T-helper 1 cell treated with Interleukin-12 subunit alpha and Interleukin-12 subunit beta and Interleukin-4 antibody, amounts not matched to agents 30 μg/mL and 1 μg/mL, for 36 hours (primary cell): ENCODE measurements at regions not wholly inside any gene's neighbourhood (a gene's known extent, or its start where the extent isn't known, plus 50 kb on each side); places are given as distances from the start of the nearest gene placed in this dataset.
"Not testable (repeated sequence)": the region's sequence is repeated elsewhere in the genome, so short reads cannot be mapped to it uniquely, and the experiment has no call there.

ENCODE experiments used
- H3K27ac Mint-ChIP-seq: one replicate; pipeline ENCODE4 v1.8.0; 2021; ENCODE audit warnings: mild to moderate bottlenecking, mixed read lengths
- H3K27me3 Mint-ChIP-seq: one replicate; pipeline ENCODE4 v1.8.0; 2021; ENCODE audit warnings: low read depth, mixed read lengths
- H3K36me3 Mint-ChIP-seq: one replicate; pipeline ENCODE4 v1.8.0; 2021; ENCODE audit warnings: low read depth, mixed read lengths
- H3K4me1 Mint-ChIP-seq: one replicate; pipeline ENCODE4 v1.8.0; 2021; ENCODE audit warnings: low read depth, mixed read lengths
- H3K4me3 Mint-ChIP-seq: one replicate; pipeline ENCODE4 v1.8.0; 2021; ENCODE audit warnings: mild to moderate bottlenecking, moderate library complexity, mixed read lengths
- H3K9me3 Mint-ChIP-seq: one replicate; pipeline ENCODE4 v1.8.0; 2021; ENCODE audit warnings: mixed read lengths

GRCh38 chr7:69443136-69443535 lies 155.1 kb upstream of the AUTS2 start:
- Mint-ChIP-seq H3K27ac (no peak overlapping the region), H3K4me1 (no peaks in the 10 kb centered on the region), H3K4me3 (no peak overlapping the region), H3K9me3 (peaks cover 38% of the 10 kb centered on the region), H3K27me3 (no peaks in the 10 kb centered on the region), H3K36me3 (no peaks in the 10 kb centered on the region)

GRCh38 chr7:69445541-69445940 lies 152.7 kb upstream of the AUTS2 start:
- H3K27me3 Mint-ChIP-seq = no peaks in the 10 kb centered on the region
- no peak overlapping the region for H3K4me3 Mint-ChIP-seq
- H3K27ac Mint-ChIP-seq = no peak overlapping the region
- no peaks in the 10 kb centered on the region for H3K36me3 Mint-ChIP-seq
- peaks cover 22% of the 10 kb centered on the region for H3K9me3 Mint-ChIP-seq
- no peaks in the 10 kb centered on the region for H3K4me1 Mint-ChIP-seq

GRCh38 chr7:69446213-69446612 lies 152.1 kb upstream of the AUTS2 start:
- not testable (repeated sequence) for H3K4me1 Mint-ChIP-seq, H3K36me3 Mint-ChIP-seq, H3K4me3 Mint-ChIP-seq, H3K27ac Mint-ChIP-seq, H3K27me3 Mint-ChIP-seq
- peaks cover 22% of the 10 kb centered on the region for H3K9me3 Mint-ChIP-seq

GRCh38 chr7:69448071-69448470 lies 150.2 kb upstream of the AUTS2 start:
- Mint-ChIP-seq H3K4me1 (no peaks in the 10 kb centered on the region), H3K27ac (no peak overlapping the region), H3K4me3 (no peak overlapping the region), H3K36me3 (no peaks in the 10 kb centered on the region), H3K27me3 (no peaks in the 10 kb centered on the region), H3K9me3 (peaks cover 10% of the 10 kb centered on the region)

GRCh38 chr7:69450456-69450855 lies 147.8 kb upstream of the AUTS2 start:
- peaks cover 4% of the 10 kb centered on the region for H3K9me3 Mint-ChIP-seq
- no peaks in the 10 kb centered on the region for H3K4me1 Mint-ChIP-seq
- no peak overlapping the region for H3K4me3 Mint-ChIP-seq
- no peak overlapping the region for H3K27ac Mint-ChIP-seq
- H3K27me3 Mint-ChIP-seq = no peaks in the 10 kb centered on the region
- no peaks in the 10 kb centered on the region for H3K36me3 Mint-ChIP-seq

- no peak overlapping the region for H3K27ac Mint-ChIP-seq
- peaks cover 6% of the 10 kb centered on the region for H3K9me3 Mint-ChIP-seq
- H3K4me3 Mint-ChIP-seq = no peak overlapping the region
- H3K4me1 Mint-ChIP-seq = no peaks in the 10 kb centered on the region
- no peaks in the 10 kb centered on the region for H3K27me3 Mint-ChIP-seq
- H3K36me3 Mint-ChIP-seq = no peaks in the 10 kb centered on the region
Observed at GRCh38 chr7:69451715-69452114, 146.6 kb upstream of the AUTS2 start.

- Mint-ChIP-seq H3K27ac (no peak overlapping the region), H3K27me3 (no peaks in the 10 kb centered on the region), H3K4me3 (no peak overlapping the region), H3K9me3 (peaks cover 6% of the 10 kb centered on the region), H3K36me3 (no peaks in the 10 kb centered on the region), H3K4me1 (no peaks in the 10 kb centered on the region)
Observed at GRCh38 chr7:69452797-69453196, 145.5 kb upstream of the AUTS2 start.

- Mint-ChIP-seq H3K27me3 (no peaks in the 10 kb centered on the region), H3K9me3 (peaks cover 6% of the 10 kb centered on the region), H3K4me3 (no peak overlapping the region), H3K4me1 (no peaks in the 10 kb centered on the region), H3K27ac (no peak overlapping the region), H3K36me3 (no peaks in the 10 kb centered on the region)
Observed at GRCh38 chr7:69457595-69458504, 140.4 kb upstream of the AUTS2 start.

- H3K36me3 Mint-ChIP-seq = no peaks in the 10 kb centered on the region
Observed at GRCh38 chr7:69464035-69464434, 134.2 kb upstream of the AUTS2 start.

GRCh38 chr7:69465262-69465661 lies 133.0 kb upstream of the AUTS2 start:
- Mint-ChIP-seq H3K27ac (no peak overlapping the region), H3K4me1 (no peaks in the 10 kb centered on the region), H3K27me3 (no peaks in the 10 kb centered on the region), H3K4me3 (no peak overlapping the region), H3K36me3 (no peaks in the 10 kb centered on the region), H3K9me3 (peaks cover 13% of the 10 kb centered on the region)

More at GRCh38 chr7:69464035-69464434, 134.2 kb upstream of the AUTS2 start:
- H3K4me3 Mint-ChIP-seq = no peak overlapping the region
- H3K27ac Mint-ChIP-seq = no peak overlapping the region
- H3K9me3 Mint-ChIP-seq = peaks cover 9% of the 10 kb centered on the region
- no peaks in the 10 kb centered on the region for H3K27me3 Mint-ChIP-seq
- no peaks in the 10 kb centered on the region for H3K4me1 Mint-ChIP-seq

GRCh38 chr7:69467826-69468225 lies 130.4 kb upstream of the AUTS2 start:
- H3K4me3 Mint-ChIP-seq = no peak overlapping the region
- H3K36me3 Mint-ChIP-seq = no peaks in the 10 kb centered on the region
- H3K27me3 Mint-ChIP-seq = no peaks in the 10 kb centered on the region
- peaks cover 19% of the 10 kb centered on the region for H3K9me3 Mint-ChIP-seq
- no peak overlapping the region for H3K27ac Mint-ChIP-seq
- H3K4me1 Mint-ChIP-seq = no peaks in the 10 kb centered on the region

GRCh38 chr7:69476416-69476815 lies 121.9 kb upstream of the AUTS2 start:
- no peak overlapping the region for H3K4me3 Mint-ChIP-seq
- H3K36me3 Mint-ChIP-seq = no peaks in the 10 kb centered on the region
- H3K9me3 Mint-ChIP-seq = peaks cover 12% of the 10 kb centered on the region

GRCh38 chr7:69482676-69483075 lies 115.6 kb upstream of the AUTS2 start:
- no peaks in the 10 kb centered on the region for H3K4me1 Mint-ChIP-seq
- no peaks in the 10 kb centered on the region for H3K27me3 Mint-ChIP-seq
- H3K4me3 Mint-ChIP-seq = no peak overlapping the region
- H3K9me3 Mint-ChIP-seq = peaks cover 7% of the 10 kb centered on the region
- H3K27ac Mint-ChIP-seq = no peak overlapping the region
- H3K36me3 Mint-ChIP-seq = no peaks in the 10 kb centered on the region

More at GRCh38 chr7:69476416-69476815, 121.9 kb upstream of the AUTS2 start:
- H3K27ac Mint-ChIP-seq = no peak overlapping the region
- H3K27me3 Mint-ChIP-seq = no peaks in the 10 kb centered on the region
- H3K4me1 Mint-ChIP-seq = no peaks in the 10 kb centered on the region

- Mint-ChIP-seq H3K9me3 (no peaks in the 10 kb centered on the region), H3K27ac (no peak overlapping the region), H3K36me3 (no peaks in the 10 kb centered on the region), H3K27me3 (no peaks in the 10 kb centered on the region), H3K4me3 (no peak overlapping the region), H3K4me1 (no peaks in the 10 kb centered on the region)
Observed at GRCh38 chr7:69489533-69489932, 108.7 kb upstream of the AUTS2 start.

- Mint-ChIP-seq H3K27me3 (no peaks in the 10 kb centered on the region), H3K4me3 (no peak overlapping the region), H3K36me3 (no peaks in the 10 kb centered on the region), H3K27ac (no peak overlapping the region), H3K4me1 (no peaks in the 10 kb centered on the region), H3K9me3 (peaks cover 24% of the 10 kb centered on the region)
Observed at GRCh38 chr7:69498671-69499070, 99.6 kb upstream of the AUTS2 start.
